GM23338 (cell line): ENCODE measurements at regions not wholly inside any gene's neighbourhood (a gene's known extent, or its start where the extent isn't known, plus 50 kb on each side); places are given as distances from the start of the nearest gene placed in this dataset.

Experiments used
- ATAC-seq: fragments of 200-7000 bp; cut with Tn5 transposase; 3 replicates; pipeline ENCODE4 v1.9.1; 2020
- DNase-seq: peaks from one replicate; pipeline ENCODE4 v3.0.0-alpha.2; 2015; ENCODE audit warnings: low spot score
- H2AFZ ChIP-seq: fragments of 200-600 bp; sonication (generic); 2 replicates; pipeline ENCODE4 v1.8.0; 2016; ENCODE audit warnings: antibody characterized with exemption, mild to moderate bottlenecking, moderate library complexity
- H3F3A ChIP-seq: fragments of 200-600 bp; sonication (generic); replicated peaks from 2 replicates; pipeline ENCODE4 v1.8.0; 2017; ENCODE audit warnings: antibody characterized with exemption, mixed run types, low read depth
- H3K27ac ChIP-seq: fragments of 200-600 bp; sonication (generic); 2 replicates; pipeline ENCODE4 v1.6.1; 2016; ENCODE audit warnings: low read depth
- H3K27me3 ChIP-seq: fragments of 200-600 bp; sonication (generic); 2 replicates; pipeline ENCODE4 v1.8.0; 2016; ENCODE audit warnings: mild to moderate bottlenecking, mixed run types, moderate library complexity; ENCODE audit not compliant: insufficient read depth
- H3K36me3 ChIP-seq: fragments of 200-600 bp; sonication (generic); 2 replicates; pipeline ENCODE4 v1.8.0; 2016; ENCODE audit warnings: mild to moderate bottlenecking; ENCODE audit not compliant: insufficient read depth
- H3K4me1 ChIP-seq: fragments of 200-600 bp; sonication (generic); 2 replicates; pipeline ENCODE4 v1.8.0; 2016; ENCODE audit warnings: mild to moderate bottlenecking, moderate library complexity; ENCODE audit not compliant: insufficient read depth
- H3K4me2 ChIP-seq: fragments of 200-600 bp; sonication (generic); 2 replicates; pipeline ENCODE4 v1.7.1; 2017; ENCODE audit warnings: mixed run types
- H3K4me3 ChIP-seq: fragments of 200-600 bp; sonication (generic); 2 replicates; pipeline ENCODE4 v1.6.1; 2016; ENCODE audit warnings: mixed run types
- H3K79me2 ChIP-seq: fragments of 200-600 bp; sonication (generic); replicated peaks from 2 replicates; pipeline ENCODE4 v1.8.0; 2017; ENCODE audit warnings: mild to moderate bottlenecking; ENCODE audit not compliant: insufficient read depth
- H3K9me2 ChIP-seq: fragments of 200-600 bp; sonication (generic); 2 replicates; pipeline ENCODE4 v1.8.0; 2017; ENCODE audit not compliant: insufficient read depth
- H4K20me1 ChIP-seq: fragments of 200-600 bp; sonication (generic); replicated peaks from 2 replicates; pipeline ENCODE4 v1.8.0; 2017; ENCODE audit warnings: mild to moderate bottlenecking; ENCODE audit not compliant: insufficient read depth
- H3K27ac Mint-ChIP-seq: 2 replicates; pipeline ENCODE4 v1.8.0; 2020; ENCODE audit warnings: inconsistent platforms, mild to moderate bottlenecking, moderate library complexity, mixed read lengths
- H3K27me3 Mint-ChIP-seq: 3 replicates; pipeline ENCODE4 v1.8.0; 2022; ENCODE audit warnings: low read depth, mild to moderate bottlenecking, moderate library complexity, mixed read lengths, inconsistent platforms; ENCODE audit not compliant: insufficient read depth, poor library complexity
- H3K36me3 Mint-ChIP-seq: 3 replicates; pipeline ENCODE4 v1.8.0; 2021; ENCODE audit warnings: low read depth, mild to moderate bottlenecking, inconsistent platforms, moderate library complexity, mixed read lengths
- H3K4me1 Mint-ChIP-seq: 3 replicates; pipeline ENCODE4 v1.8.0; 2020; ENCODE audit warnings: mild to moderate bottlenecking, inconsistent platforms, mixed read lengths
- H3K4me3 Mint-ChIP-seq: 3 replicates; pipeline ENCODE4 v1.8.0; 2021; ENCODE audit warnings: moderate library complexity, mild to moderate bottlenecking, inconsistent platforms, mixed read lengths
- H3K9me3 Mint-ChIP-seq: 3 replicates; pipeline ENCODE4 v1.8.0; 2020; ENCODE audit warnings: moderate library complexity, mild to moderate bottlenecking, inconsistent platforms, mixed read lengths
- CREB1 ChIP-seq: fragments of 250-450 bp; sonication (Bioruptor Pico); IDR thresholded peaks from 2 replicates; pipeline ENCODE4 v1.5.0; 2020; ENCODE audit warnings: low read depth, mild to moderate bottlenecking, moderate library complexity
- EZH2 ChIP-seq: fragments of 200-600 bp; sonication (generic); IDR thresholded peaks from one replicate; pipeline ENCODE4 v1.8.0; 2017; ENCODE audit warnings: antibody characterized with exemption, mild to moderate bottlenecking, low read depth; ENCODE audit not compliant: unreplicated experiment
- EZH2phosphoT487 ChIP-seq: fragments of 200-600 bp; sonication (generic); IDR thresholded peaks from one replicate; pipeline ENCODE4 v1.8.1; 2018; ENCODE audit warnings: antibody characterized with exemption; ENCODE audit not compliant: unreplicated experiment
- JUNB ChIP-seq: IDR thresholded peaks from one replicate; pipeline ENCODE4 v1.6.1; 2016; ENCODE audit warnings: antibody characterized with exemption; ENCODE audit not compliant: unreplicated experiment
- NANOG ChIP-seq: IDR thresholded peaks from 2 replicates; pipeline ENCODE4 v1.6.1; 2016; ENCODE audit warnings: antibody characterized with exemption, borderline replicate concordance
- POLR2AphosphoS5 ChIP-seq: IDR thresholded peaks from 2 replicates; pipeline ENCODE4 v1.6.1; 2016; ENCODE audit warnings: antibody characterized with exemption, low read depth
- STAT1 ChIP-seq: IDR thresholded peaks from one replicate; pipeline ENCODE4 v1.6.1; 2016; ENCODE audit warnings: antibody characterized with exemption; ENCODE audit not compliant: unreplicated experiment
- ZNF114 ChIP-seq: fragments of 250-450 bp; sonication (Bioruptor Pico); IDR thresholded peaks from 2 replicates; pipeline ENCODE4 v1.5.0; 2020; ENCODE audit warnings: mild to moderate bottlenecking, moderate library complexity
- ZNF331 ChIP-seq: fragments of 250-450 bp; sonication (Bioruptor Pico); IDR thresholded peaks from 2 replicates; pipeline ENCODE4 v1.5.0; 2020; ENCODE audit warnings: low read depth, mild to moderate bottlenecking, moderate library complexity
- TF ChIP-seq, protein P1 (sequence below): IDR thresholded peaks from one replicate; pipeline ENCODE4 v1.6.1; 2018; ENCODE audit warnings: antibody characterized with exemption; ENCODE audit not compliant: unreplicated experiment
- TF ChIP-seq, protein P2 (sequence below): fragments of 250-450 bp; sonication (Bioruptor Pico); IDR thresholded peaks from 2 replicates; pipeline ENCODE4 v1.5.0; 2020; ENCODE audit warnings: mild to moderate bottlenecking, moderate library complexity
- TF ChIP-seq, protein P3 (sequence below), 2 experiments: fragments of 200-600 bp in 1 of 2; sonication (generic) in 1 of 2; conservative IDR thresholded peaks; 2 replicates each; pipeline versions ENCODE4 v1.5.1 to v1.6.1; 2016 to 2017; ENCODE audit warnings: antibody characterized with exemption in 2 of 2, low read depth in 2 of 2, mild to moderate bottlenecking in 2 of 2, moderate library complexity in 1 of 2
- TF ChIP-seq, protein P4 (sequence below): IDR thresholded peaks from 2 replicates; pipeline ENCODE4 v1.6.1; 2016; ENCODE audit warnings: antibody characterized with exemption

GRCh38 chr15:36358094-36358493 lies 221.3 kb upstream of the CDIN1 start:
- H3K4me2 ChIP-seq, result no peak overlapping the region
- peak overlapping the region; percentile 49; the same call in 1 of the 2 replicates for H2AFZ ChIP-seq
- H3K4me1 ChIP-seq, result no peaks in the 10 kb centered on the region
- no peak for ATAC-seq
- H3K27ac ChIP-seq, result no peak overlapping the region
- H3K27ac Mint-ChIP-seq, result no peak overlapping the region
- H3K27me3 Mint-ChIP-seq, result no peaks in the 10 kb centered on the region
- no peak overlapping the region for H3K4me3 Mint-ChIP-seq
- H3K9me3 Mint-ChIP-seq, result no peaks in the 10 kb centered on the region
- no peaks in the 10 kb centered on the region for H3K79me2 ChIP-seq
- TF ChIP-seq POLR2AphosphoS5, result no peak
- TF ChIP-seq NANOG, result no peak
- TF ChIP-seq ZNF114 (CRISPR knock-in tag), result no peak
- no peak for TF ChIP-seq ZNF331 (CRISPR knock-in tag)
- no peak for TF ChIP-seq STAT1
- no peak for TF ChIP-seq JUNB
- TF ChIP-seq, protein P1, sequence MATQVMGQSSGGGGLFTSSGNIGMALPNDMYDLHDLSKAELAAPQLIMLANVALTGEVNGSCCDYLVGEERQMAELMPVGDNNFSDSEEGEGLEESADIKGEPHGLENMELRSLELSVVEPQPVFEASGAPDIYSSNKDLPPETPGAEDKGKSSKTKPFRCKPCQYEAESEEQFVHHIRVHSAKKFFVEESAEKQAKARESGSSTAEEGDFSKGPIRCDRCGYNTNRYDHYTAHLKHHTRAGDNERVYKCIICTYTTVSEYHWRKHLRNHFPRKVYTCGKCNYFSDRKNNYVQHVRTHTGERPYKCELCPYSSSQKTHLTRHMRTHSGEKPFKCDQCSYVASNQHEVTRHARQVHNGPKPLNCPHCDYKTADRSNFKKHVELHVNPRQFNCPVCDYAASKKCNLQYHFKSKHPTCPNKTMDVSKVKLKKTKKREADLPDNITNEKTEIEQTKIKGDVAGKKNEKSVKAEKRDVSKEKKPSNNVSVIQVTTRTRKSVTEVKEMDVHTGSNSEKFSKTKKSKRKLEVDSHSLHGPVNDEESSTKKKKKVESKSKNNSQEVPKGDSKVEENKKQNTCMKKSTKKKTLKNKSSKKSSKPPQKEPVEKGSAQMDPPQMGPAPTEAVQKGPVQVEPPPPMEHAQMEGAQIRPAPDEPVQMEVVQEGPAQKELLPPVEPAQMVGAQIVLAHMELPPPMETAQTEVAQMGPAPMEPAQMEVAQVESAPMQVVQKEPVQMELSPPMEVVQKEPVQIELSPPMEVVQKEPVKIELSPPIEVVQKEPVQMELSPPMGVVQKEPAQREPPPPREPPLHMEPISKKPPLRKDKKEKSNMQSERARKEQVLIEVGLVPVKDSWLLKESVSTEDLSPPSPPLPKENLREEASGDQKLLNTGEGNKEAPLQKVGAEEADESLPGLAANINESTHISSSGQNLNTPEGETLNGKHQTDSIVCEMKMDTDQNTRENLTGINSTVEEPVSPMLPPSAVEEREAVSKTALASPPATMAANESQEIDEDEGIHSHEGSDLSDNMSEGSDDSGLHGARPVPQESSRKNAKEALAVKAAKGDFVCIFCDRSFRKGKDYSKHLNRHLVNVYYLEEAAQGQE, result no peak
- TF ChIP-seq, protein P2, sequence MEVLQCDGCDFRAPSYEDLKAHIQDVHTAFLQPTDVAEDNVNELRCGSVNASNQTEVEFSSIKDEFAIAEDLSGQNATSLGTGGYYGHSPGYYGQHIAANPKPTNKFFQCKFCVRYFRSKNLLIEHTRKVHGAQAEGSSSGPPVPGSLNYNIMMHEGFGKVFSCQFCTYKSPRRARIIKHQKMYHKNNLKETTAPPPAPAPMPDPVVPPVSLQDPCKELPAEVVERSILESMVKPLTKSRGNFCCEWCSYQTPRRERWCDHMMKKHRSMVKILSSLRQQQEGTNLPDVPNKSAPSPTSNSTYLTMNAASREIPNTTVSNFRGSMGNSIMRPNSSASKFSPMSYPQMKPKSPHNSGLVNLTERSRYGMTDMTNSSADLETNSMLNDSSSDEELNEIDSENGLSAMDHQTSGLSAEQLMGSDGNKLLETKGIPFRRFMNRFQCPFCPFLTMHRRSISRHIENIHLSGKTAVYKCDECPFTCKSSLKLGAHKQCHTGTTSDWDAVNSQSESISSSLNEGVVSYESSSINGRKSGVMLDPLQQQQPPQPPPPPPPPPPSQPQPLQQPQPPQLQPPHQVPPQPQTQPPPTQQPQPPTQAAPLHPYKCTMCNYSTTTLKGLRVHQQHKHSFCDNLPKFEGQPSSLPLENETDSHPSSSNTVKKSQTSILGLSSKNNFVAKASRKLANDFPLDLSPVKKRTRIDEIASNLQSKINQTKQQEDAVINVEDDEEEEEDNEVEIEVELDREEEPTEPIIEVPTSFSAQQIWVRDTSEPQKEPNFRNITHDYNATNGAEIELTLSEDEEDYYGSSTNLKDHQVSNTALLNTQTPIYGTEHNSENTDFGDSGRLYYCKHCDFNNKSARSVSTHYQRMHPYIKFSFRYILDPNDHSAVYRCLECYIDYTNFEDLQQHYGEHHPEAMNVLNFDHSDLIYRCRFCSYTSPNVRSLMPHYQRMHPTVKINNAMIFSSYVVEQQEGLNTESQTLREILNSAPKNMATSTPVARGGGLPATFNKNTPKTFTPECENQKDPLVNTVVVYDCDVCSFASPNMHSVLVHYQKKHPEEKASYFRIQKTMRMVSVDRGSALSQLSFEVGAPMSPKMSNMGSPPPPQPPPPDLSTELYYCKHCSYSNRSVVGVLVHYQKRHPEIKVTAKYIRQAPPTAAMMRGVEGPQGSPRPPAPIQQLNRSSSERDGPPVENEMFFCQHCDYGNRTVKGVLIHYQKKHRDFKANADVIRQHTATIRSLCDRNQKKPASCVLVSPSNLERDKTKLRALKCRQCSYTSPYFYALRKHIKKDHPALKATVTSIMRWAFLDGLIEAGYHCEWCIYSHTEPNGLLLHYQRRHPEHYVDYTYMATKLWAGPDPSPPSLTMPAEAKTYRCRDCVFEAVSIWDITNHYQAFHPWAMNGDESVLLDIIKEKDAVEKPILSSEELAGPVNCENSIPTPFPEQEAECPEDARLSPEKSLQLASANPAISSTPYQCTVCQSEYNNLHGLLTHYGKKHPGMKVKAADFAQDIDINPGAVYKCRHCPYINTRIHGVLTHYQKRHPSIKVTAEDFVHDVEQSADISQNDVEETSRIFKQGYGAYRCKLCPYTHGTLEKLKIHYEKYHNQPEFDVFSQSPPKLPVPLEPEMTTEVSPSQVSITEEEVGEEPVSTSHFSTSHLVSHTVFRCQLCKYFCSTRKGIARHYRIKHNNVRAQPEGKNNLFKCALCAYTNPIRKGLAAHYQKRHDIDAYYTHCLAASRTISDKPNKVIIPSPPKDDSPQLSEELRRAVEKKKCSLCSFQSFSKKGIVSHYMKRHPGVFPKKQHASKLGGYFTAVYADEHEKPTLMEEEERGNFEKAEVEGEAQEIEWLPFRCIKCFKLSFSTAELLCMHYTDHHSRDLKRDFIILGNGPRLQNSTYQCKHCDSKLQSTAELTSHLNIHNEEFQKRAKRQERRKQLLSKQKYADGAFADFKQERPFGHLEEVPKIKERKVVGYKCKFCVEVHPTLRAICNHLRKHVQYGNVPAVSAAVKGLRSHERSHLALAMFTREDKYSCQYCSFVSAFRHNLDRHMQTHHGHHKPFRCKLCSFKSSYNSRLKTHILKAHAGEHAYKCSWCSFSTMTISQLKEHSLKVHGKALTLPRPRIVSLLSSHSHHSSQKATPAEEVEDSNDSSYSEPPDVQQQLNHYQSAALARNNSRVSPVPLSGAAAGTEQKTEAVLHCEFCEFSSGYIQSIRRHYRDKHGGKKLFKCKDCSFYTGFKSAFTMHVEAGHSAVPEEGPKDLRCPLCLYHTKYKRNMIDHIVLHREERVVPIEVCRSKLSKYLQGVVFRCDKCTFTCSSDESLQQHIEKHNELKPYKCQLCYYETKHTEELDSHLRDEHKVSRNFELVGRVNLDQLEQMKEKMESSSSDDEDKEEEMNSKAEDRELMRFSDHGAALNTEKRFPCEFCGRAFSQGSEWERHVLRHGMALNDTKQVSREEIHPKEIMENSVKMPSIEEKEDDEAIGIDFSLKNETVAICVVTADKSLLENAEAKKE, result no peak
- TF ChIP-seq EZH2, result no peak
- TF ChIP-seq, protein P3, sequence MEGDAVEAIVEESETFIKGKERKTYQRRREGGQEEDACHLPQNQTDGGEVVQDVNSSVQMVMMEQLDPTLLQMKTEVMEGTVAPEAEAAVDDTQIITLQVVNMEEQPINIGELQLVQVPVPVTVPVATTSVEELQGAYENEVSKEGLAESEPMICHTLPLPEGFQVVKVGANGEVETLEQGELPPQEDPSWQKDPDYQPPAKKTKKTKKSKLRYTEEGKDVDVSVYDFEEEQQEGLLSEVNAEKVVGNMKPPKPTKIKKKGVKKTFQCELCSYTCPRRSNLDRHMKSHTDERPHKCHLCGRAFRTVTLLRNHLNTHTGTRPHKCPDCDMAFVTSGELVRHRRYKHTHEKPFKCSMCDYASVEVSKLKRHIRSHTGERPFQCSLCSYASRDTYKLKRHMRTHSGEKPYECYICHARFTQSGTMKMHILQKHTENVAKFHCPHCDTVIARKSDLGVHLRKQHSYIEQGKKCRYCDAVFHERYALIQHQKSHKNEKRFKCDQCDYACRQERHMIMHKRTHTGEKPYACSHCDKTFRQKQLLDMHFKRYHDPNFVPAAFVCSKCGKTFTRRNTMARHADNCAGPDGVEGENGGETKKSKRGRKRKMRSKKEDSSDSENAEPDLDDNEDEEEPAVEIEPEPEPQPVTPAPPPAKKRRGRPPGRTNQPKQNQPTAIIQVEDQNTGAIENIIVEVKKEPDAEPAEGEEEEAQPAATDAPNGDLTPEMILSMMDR (conservative IDR thresholded peaks at IDR 0.05; ENCODE audit: low read depth in 2 of 2), result no peak
- no peak for TF ChIP-seq CREB1 (CRISPR knock-in tag)
- TF ChIP-seq, protein P4, sequence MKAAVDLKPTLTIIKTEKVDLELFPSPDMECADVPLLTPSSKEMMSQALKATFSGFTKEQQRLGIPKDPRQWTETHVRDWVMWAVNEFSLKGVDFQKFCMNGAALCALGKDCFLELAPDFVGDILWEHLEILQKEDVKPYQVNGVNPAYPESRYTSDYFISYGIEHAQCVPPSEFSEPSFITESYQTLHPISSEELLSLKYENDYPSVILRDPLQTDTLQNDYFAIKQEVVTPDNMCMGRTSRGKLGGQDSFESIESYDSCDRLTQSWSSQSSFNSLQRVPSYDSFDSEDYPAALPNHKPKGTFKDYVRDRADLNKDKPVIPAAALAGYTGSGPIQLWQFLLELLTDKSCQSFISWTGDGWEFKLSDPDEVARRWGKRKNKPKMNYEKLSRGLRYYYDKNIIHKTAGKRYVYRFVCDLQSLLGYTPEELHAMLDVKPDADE, result no peak
- TF ChIP-seq EZH2phosphoT487, result no peak
- no peaks in the 10 kb centered on the region for H3K4me1 Mint-ChIP-seq
- H3K27me3 ChIP-seq, result no peaks in the 10 kb centered on the region
- peaks cover 3% of the 10 kb centered on the region; the same call in 1 of the 2 replicates for H3K9me2 ChIP-seq
- no peaks in the 10 kb centered on the region for H3K36me3 ChIP-seq
- no peaks in the 10 kb centered on the region for H3K36me3 Mint-ChIP-seq
- no peak for DNase-seq
- no peaks in the 10 kb centered on the region for H4K20me1 ChIP-seq
- no peak overlapping the region for H3K4me3 ChIP-seq
- H3F3A ChIP-seq, result no peaks in the 10 kb centered on the region
